Amniotic stem cell (primary cell): ENCODE measurements at regions not wholly inside any gene's neighbourhood (a gene's known extent, or its start where the extent isn't known, plus 50 kb on each side); places are given as distances from the start of the nearest gene placed in this dataset.

ENCODE experiments used
- DNase-seq: peaks from one replicate; lab custom pipeline; 2025; lab: John Stamatoyannopoulos, UW

DNA sequence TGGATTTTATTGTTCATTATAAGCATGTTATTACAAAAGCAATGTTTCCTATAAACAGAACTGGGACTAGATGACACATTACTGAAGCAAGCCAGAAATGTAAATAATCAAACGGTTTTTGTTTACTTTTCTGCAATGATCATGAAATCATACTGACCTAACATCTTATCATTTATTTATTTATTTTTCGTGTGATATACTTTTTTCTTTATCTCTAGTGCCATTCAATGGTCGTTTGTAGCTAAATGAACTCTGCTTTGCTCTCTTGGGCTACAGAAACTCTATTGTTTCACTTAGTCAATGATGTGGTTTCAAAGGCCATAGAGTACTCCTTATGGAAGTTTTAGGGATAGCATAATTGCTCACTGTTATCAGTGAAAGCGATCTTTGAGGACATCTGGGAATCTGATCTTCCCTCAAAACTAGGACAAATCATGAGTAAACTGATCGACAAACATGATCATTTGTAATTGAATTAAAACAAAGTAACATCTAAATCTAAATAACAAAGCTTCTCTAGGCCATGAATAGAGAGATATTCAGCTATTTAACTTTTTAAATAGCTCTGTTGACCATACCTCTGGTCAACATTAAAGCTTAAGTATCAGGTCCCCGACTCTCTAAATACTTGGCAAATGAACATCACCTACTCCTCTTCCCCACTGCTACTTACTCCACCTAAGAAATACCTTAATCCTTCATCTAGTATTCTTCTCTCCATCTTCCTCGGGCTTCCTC lies 933.4 kb downstream of the TFAP2A start:
- no peak for DNase-seq

DNA sequence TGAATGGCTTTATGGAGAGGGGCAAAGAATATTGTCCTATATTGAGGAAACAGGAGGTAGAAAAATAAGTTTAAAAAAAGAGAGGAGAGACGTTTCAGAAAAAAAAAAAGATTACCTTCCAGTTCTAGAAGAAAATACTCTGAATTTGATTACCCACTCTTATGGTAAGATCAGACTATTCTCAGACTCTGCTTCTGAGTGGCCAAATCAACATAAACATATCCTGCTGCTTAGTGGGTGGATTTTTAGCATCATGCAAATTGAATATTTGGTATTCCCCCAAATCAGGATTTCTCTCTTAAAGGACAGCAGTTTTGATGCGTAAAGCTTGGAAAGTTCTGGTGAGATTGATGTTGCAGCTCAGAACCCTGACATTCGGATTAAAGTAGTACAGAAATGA lies 946.6 kb downstream of the TFAP2A start:
- DNase-seq = no peak

DNA sequence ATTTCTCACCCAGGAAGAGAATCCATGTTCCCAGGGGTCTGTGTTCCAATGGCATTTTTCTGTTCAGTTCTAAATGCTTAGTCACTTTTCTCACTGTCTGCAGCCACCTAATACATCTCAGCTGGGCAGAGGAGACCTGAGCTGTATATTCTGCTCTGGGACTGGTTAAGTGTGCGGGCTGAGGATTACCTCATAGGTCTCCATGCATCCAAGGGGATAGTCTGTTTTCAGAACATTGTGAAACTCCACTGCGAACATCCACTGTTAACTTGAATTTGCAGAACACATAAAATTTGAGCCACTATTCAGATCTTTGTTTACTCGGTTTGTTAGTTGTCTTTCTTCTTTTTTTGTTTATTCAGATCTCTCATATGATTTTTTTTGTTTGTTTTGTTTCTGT lies 947.1 kb downstream of the TFAP2A start:
- no peak for DNase-seq

DNA sequence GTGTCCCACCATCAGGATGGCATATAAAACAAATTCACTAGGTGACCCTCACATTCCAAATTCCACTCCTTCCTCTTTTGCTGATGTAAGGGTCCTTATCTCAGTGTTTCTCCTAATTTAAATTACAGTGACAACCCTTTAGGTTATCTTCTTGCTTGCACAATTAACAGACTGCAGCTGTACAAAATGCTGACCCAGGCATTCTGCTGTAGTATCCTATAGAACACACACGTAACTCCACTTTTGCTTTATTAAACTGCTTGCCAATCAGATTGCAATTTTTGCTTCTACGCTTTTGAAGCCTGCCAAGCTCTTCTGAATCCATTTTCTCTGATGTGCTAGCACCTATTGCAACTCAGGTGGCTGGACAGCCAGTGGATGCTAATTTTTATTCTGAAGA lies 950.3 kb downstream of the TFAP2A start:
- DNase-seq = no peak

DNA sequence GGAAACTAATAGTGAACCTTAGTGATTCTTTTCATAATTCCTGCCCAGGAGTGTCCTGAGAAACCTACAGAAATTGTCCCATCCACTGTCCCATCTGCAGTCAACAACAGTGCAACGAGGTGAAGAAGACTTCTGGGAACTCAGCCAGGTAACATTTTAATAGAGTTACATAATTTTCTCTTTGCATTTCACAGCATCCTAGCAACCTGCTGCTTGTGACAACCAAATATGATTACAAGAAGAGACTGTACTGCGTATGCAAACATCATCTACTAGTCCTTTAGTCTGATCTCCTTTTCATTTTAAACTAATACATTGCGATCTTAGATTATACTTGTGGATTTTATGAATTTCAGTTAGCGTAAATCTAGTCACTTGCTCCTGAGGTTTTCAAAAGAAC lies 951.6 kb downstream of the TFAP2A start:
- DNase-seq = no peak

DNA sequence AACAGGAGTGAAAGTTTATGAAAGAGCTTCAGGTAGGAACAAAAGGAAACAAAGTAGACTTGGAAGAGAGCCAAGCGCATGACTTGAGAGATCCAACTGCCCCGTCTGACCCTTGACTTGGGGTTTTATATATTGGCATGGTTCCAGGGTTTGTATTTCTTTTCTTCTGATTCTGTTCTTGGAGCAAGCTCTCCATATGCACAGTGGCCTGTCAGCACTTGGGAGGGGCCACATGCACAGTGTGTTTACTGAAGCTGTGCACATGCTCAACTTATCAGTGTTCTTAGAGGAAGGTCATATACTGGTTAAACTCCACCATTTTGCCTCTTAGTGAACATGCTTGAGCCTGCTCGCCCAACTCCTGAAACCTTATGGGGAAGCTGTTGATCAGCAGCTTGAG lies 953.7 kb downstream of the TFAP2A start:
- DNase-seq = no peak

DNA sequence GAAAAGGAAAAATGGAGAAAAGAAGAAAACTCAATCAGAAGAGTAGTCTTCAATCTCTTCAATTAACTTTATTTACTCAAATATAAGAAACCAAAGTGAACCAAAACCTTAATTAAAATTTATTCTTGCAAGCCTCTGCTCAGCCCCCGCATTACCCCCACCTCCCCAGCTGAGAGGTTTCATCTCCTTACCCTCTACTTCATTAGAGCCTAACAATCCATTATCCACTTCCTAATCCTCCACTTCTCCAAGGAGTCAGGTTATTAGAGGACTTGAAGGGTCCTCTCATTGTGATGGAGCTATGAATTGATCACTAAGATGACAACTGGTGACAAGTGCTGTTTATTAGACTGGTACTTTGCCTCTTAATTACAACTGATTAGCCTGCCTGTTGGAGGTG lies 956.5 kb downstream of the TFAP2A start:
- no peak for DNase-seq

DNA sequence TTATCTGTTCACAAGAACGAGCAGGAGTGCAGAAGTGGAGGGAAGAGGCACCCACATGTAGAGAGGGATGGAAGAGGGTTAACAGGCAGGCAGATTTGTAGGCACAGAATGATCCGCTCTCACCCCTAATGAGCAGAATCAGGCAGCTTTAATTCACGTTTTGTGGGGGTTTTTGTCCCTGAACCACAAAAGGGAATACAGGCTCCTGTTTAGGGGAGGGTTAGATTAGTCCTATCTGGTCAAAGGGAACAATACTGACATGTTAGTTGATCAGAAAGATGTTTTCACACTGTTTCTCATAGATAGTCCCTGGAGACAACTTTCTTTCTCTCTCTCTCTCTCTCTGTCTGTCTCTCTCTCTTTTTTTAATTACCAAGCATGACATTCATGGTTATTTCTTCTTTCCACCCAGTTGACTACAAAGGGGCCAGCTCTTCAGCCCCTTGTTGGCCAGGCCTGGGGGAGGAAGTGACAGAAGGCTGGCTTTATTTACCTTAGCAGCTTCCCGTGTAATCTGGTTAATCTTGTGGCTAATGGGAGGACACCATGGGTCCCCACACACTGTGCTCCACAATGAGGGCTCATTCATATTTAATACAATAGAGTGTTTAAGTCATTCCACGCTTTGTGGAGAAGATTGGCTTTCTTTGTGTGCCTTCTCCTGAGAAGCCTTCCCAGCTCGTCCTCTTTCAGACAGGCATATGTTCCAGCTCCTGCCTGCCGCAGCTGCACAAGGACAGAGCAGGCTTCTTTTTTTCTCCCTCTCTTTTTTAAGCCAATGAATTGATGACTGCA lies 958.8 kb downstream of the TFAP2A start:
- DNase-seq = no peak

DNA sequence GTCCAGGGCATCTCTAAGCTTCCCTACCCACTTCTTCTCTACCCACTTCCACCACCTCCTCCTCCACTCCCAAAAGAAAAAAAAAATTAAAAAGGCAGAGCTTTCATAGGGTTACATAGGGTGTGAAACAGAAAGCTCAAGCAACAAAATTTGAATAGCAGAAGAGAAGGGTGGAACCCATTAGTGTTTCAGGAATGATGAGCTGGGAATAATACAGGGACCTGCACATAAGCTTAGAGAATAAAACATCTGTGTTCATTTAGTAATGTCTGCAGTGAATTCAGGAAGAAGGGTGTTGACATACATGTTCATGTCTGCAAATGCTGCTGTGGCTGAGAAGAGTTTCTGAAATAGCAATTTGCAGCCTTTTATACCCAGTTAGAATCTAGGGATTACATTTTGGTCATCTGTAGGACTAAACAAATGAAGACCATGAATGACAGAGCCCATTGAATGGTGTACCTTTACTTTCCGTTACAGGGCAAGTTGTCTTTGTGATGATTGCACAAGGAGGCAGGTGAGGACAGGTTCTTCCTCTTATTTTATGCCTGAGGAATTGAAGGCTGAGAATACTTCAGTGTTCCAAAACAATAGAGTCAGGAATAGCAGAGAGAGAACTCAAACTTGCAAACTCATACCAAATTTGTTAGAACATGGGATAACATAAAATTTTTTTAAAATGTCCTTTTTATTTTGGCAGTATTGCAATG lies 975.1 kb downstream of the TFAP2A start:
- DNase-seq = no peak

DNA sequence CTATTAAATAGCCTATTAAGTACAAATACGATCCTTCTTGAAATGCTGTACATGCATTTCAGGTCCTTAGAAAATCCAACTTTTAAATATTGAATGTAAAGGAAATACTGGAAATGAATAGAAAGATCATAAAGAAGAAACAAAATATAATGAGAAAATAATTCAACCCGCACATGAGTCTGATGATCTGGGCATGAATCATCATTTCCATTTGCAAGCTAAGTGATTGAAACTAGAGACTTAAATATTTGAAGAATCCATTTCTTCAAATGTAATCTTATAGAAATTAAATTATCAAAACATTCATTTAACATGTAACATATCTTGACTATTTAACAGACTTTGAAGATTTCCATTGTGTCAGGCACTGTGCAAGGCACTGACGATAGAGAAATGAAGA lies 977.0 kb downstream of the TFAP2A start:
- no peak for DNase-seq

DNA sequence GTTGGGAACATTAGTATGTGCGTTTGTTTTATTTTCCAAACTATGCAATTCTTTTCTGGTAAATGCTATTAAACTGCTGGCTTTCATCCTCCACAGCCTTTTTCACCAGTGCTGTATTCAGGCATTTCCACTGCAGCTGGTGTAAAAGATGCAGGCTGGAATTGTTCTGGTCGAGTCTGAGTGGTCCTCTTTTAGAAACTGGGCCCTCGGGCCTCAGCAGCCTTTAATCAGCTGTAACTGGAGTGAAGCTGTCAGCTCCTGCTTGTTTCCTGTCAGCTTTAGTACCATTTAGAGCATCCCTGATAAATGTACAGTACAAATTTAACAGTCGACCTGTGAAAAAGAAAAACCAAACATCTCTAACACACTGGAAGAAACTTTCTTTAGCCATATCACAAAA lies 979.6 kb downstream of the TFAP2A start:
- DNase-seq = no peak

DNA sequence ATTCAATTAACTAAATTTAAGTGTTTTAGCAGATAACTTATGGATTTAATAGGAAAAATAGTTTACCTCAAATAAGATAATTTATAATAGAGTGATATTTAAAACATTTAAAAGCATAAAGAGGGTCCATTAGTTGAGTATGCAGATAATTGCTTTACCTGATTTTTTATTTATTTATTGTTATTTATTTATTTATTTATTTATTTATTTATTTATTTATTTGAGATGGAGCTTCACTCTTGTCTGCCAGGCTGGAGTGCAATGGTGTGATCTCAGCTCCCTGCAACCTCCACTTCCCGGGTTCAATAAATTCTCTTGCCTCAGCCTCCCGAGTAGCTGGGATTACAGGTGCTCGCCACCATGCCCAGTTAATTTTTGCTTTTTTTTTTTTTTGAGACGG lies 982.9 kb downstream of the TFAP2A start:
- DNase-seq = no peak

DNA sequence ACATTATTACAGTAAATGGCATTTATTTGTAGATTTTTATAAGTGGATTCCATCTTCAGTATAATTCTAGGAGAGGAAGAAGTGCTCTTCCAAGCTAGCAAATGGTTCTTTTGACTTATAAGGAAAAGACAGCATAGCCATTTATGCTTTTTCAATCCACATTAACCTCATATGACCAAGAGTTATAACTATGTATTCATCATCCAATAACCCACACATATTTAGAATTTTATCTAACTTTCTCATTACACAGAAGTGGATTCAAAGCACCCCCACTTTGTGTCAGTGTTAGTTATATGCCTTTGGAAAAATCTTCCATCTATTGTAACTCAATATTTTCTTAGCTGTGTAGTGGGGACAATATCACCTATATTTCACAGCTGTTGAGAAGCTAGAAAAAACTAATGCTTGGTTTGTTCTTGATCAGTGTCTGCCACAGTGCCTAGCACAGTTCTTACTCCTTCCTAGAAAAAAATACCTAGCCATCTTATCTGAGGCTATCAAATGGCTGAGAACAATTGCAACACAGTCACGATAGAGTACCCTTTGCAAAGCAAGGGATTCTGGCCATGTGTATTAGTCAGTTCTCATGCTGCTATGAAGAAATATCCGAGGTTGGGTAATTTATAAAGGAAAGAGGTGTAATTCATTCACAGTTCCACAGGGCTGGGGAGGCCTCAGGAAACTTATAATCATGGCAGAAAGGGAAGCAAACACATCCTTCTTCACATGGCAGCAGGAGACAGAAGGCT lies 986.3 kb downstream of the TFAP2A start:
- no peak for DNase-seq

DNA sequence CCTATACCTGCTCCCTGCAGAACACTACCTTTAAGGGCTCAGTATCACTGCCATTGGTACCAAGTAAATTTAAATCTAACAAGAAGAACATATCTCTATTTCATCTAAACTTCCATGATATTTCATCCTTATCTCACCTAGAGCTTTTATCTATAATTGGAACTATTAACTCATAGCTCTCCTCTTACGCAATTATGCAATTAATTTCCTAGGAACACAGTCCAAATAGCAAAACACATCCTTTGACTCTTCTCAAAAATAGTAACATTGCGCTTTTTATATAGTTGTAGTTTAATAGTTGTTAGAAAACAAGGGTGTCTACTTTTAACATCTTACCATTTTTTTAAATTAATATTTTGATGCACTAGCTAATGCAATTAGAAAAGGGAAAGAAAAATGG lies 986.8 kb upstream of the SLC35B3 start:
- DNase-seq = no peak

DNA sequence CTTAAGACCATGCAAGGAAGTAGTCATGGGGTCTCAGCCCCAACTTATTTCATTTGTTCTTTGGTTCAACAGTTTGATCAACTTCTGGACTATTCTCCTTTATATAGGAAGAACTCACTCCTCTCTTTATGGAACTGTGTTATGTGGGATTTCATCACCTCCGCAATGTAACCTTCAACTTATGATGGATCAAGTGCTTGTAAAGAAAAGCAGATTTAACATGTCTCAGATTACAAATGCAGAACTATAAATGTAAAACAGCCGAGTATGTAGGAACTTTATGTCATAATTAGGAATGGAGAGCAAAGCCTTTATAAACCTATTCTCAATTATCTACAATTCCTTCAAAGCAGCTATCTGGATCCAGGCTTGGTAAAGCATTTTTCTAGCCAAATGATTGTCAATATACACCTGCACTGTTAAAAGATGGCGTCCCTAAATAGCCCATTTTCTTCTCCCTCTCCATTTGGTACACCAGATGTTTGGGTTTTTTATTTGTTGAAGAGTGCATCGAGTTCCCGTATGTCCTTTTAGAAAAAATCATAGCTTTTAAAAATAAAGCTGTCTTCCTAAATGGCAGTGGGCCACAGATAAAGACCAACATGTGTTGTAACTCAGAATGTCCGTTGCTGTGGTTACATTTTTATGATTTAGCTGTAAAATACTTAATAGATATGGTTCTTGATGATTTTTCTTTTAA lies 985.1 kb upstream of the SLC35B3 start:
- DNase-seq = no peak

DNA sequence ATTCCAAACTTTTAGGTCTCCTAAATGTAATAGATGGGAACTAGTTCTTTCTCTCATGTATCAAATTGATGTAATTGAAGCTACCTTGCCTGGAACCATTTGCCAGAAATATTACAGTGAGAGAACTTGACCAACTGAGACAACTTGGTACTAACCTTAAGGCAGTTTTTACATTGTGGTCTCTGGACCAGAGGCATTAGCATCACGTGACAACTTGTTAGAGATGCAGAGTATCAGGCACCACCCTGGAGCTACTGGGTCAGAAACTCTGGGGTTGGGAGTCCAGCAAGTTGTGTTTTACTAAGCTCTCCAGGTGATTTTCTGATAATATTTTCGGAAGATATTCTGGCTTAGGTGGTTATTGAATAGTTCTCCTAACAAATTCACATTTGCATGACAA lies 982.1 kb upstream of the SLC35B3 start:
- no peak for DNase-seq

DNA sequence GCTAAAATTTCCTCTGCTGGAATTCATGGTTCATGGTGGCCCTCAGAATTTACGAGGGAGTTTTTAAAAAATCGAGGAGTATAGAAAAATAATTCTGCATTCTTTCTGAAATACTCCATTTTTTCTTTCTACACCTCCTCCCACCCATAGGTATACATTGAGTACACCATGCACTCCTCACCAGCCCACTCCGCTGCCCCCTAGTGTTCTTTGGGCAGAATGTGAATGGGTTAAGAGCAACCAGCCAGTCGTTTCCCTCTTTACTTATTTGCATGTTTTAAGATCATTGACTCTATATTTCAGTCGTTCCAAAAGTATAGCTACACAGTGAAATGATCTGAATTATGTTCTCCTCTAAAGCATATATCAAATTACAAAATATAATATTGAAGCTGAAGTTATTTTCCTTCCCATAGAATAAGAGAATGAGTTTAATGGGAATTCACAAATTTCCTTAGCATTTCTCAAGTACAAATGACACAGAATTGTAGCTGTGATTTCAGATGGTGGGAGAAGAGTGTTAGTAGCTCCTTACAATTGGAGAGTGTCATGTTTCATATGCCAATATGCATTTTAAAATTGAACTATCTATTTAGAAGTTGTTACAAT lies 977.7 kb upstream of the SLC35B3 start:
- no peak for DNase-seq

DNA sequence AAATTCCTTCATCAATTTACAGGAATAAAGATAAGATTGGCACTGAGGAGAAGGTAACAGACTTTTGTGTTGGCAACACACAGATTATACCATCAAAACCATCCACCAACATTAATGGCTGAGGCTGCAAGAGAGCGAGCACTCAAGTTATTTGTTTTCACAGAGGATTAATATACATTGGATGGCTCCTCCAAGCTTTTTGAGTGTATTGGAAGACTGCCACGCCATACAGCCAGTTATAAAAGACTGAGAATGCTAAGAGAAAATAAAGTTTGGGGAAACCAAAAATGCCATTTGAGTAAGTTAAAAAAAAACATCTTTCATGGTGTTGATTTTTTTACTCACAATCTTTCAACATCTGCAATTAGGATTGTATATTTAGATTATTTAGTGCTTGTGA lies 973.8 kb upstream of the SLC35B3 start:
- DNase-seq = no peak

DNA sequence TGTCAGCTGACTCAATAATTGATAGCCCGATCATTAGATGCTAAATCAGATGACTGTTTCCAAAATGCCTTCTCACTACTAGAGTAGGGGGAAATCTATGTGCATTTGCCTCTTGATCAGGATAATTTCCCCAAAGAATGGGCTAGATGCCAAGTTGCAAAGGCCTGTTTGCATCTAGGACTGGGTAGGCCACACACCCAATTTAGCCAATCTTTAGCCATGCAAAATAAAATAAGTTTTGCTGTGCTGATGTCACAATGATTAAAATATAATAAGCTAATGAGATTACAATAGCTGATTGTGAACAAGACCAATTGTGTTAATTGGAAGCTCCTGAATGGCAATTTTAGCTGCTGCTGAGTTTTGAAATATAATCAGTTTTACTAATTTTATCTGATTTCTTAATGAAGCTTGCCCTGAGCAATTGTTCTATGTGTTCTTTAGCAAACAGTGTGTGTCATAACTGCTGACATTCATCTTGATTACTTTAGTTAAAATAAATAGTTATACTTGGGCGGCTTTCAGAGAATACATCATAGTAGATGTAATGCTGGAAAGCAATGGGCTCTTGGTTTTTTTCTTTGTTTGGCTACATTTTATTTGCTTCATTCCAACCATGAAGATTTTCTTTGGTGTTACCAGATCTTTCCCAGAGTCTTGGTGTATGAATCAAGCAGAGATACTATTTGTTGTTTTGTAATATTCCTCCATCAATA lies 973.2 kb upstream of the SLC35B3 start:
- DNase-seq = peak; percentile 29

DNA sequence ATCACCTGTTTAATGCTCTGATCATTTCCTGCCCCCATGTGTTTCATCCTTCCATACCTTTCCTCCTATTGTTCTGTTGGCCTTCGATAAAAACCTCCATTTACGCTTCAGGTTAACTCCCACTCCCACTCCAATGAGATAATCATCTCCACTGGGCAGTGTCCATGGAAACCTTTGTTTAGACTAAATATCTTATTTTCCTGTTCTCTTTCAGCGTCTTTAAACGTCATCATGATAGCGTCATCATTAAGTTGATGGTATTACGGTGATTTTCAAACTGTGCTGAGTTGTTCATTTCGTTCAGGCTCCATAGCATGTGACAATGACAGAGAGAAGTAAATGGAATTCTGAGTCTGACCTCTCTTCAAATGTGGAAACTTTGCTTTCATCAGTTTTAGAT lies 970.5 kb upstream of the SLC35B3 start:
- no peak for DNase-seq

DNA sequence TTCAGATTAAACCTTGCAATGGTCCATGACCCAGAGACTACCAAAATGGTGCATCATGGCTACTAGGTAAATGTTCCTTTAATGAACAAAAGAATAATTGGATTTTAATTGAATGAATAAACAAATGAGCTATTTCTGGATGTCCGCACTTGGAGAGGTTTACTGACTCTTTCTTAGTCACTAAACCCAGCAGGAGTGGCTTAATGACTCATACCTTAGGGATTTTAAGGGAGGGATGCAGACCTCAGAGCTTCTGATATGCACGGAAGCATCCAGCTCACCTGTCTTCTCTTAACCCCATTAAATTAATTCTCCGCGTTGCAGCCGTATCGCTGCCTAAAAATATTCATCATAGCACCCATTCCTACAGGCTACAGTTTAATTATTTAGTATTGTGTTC lies 970.0 kb upstream of the SLC35B3 start:
- DNase-seq = peak; percentile 10
